GM10266 (cell line): ENCODE measurements at regions not wholly inside any gene's neighbourhood (a gene's known extent, or its start where the extent isn't known, plus 50 kb on each side); places are given as distances from the start of the nearest gene placed in this dataset.
A peak's percentile ranks its signal among the peaks of the same experiment; 100 is the strongest.

Experiments
- DNase-seq: peaks from one replicate; pipeline ENCODE4 v3.0.0; 2012; ENCODE audit errors: extremely low spot score
- TF ChIP-seq, protein P1 (sequence below): IDR thresholded peaks from 2 replicates; pipeline ENCODE4 v1.5.1; 2012; ENCODE audit warnings: mild to moderate bottlenecking, low read depth; ENCODE audit not compliant: control insufficient read depth, insufficient read depth; ENCODE audit errors: missing control alignments

DNA sequence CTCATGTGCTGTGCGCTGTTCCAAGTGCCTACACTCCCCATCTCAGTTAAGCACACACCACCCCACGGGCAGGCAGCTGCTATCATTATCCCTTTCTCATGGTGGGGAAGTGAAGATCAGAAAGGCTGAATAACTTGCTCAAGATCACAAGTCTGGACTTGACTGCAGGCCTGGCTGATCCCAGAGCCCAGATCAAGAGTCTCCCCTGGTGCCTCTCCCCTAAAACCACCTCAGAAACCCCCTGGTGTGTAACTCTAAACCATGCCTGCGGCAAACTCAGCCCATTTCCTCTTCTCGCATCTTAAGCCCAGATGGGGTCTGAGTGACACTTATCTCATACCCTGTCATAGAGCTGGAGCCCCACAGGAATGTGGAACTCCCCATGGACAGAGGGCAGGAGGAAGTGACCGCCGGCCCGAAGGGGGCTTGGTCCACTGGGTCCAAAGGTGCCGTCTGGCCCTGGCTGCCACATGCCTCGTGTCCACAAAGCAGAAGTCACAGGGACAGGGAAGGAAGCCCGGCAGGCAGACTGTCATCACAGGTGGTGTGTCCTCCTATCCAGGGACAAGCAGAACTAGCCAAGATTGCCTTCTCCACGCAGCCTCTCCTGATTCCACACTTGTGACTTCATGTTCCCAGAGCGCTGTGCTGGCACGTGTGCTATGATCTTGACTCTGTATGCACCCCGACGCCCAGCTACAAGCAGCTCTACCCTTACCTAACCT is 92.1 kb downstream of the SYF2 start:
- peak; percentile 71 for DNase-seq

DNA sequence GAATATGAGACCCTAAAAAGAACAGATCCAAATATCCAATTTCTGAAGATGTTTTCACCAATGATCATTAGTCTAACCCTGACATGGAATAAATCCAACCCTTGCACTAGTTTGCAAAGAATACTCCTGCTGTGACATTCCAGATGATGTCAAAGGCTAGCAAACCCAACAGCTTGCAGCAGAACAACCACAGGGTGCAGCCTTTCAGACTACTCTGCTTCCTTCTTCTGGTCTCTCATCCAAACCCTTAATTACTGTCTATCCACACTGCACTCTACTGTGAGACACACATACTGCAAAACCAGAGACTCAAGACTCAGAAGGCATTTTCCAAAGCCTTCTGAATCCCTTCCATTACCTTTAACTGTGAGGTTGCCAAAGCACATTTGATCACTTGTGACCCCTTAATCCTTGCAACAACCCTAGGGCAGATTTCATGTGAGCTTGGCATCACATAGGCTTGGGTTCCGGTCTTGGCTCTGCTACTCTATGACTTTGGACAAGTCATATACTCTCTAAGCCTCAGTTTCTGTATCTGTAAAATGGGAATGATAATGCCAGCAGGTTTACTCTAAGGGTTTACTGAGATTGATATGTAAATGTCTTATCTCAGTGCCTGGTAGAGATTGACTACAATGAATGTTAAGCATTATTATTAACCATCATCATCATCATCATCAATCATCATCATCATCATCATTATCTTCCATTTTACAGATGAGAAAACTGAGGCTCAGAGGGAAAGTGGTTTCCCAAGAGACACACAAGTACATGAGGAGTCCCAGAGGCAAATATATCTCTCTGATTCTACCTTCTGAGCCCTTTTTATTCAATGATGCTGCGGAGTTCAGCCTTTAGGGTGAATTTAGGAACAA is 94.5 kb downstream of the SYF2 start:
- TF ChIP-seq, protein P1, sequence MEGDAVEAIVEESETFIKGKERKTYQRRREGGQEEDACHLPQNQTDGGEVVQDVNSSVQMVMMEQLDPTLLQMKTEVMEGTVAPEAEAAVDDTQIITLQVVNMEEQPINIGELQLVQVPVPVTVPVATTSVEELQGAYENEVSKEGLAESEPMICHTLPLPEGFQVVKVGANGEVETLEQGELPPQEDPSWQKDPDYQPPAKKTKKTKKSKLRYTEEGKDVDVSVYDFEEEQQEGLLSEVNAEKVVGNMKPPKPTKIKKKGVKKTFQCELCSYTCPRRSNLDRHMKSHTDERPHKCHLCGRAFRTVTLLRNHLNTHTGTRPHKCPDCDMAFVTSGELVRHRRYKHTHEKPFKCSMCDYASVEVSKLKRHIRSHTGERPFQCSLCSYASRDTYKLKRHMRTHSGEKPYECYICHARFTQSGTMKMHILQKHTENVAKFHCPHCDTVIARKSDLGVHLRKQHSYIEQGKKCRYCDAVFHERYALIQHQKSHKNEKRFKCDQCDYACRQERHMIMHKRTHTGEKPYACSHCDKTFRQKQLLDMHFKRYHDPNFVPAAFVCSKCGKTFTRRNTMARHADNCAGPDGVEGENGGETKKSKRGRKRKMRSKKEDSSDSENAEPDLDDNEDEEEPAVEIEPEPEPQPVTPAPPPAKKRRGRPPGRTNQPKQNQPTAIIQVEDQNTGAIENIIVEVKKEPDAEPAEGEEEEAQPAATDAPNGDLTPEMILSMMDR: no peak

More for the DNA sequence above, 92.1 kb downstream of the SYF2 start:
- TF ChIP-seq, protein P1: no peak

DNA sequence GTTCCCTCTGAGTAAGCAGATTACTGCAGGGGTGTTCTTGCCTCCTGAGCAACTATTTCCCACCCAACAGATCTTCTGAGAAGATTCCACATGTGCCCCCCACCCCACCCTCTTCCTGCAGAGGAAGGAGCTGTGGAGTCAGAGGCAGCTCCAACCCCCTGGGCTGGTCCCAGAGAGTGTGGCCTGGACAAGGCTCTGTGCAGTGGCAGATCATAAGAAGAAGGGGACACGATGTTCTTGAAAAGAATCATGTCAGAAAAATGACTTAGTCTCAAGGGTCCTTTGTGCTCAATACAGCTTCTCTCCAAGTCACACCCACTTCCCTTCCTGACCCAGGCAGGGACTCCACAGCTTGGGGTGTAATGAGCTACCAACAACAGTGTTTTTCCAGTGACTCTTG is 95.2 kb downstream of the SYF2 start:
- no peak for DNase-seq
- TF ChIP-seq, protein P1: no peak

More for the DNA sequence above, 94.5 kb downstream of the SYF2 start:
- DNase-seq: no peak

DNA sequence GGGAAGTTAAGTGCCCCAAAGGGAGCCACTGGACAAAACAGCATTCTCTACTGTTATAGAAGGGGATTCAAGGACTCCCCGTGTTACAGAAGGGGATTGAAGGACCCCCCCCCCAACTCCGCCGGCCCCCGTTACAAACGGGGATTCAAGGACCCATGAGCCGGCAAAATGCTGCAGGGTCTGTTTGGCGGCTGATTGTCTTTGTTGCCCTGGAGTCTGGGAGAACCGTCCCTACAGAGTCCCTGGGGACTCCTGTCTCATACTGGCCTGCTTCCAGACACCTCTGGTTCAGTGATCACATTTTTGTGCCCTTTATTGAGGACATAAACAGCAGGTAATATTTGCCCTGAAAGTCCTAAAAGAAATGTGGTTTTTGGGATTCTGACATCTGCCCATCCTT is 96.4 kb downstream of the SYF2 start:
- no peak for DNase-seq
- TF ChIP-seq, protein P1: no peak

DNA sequence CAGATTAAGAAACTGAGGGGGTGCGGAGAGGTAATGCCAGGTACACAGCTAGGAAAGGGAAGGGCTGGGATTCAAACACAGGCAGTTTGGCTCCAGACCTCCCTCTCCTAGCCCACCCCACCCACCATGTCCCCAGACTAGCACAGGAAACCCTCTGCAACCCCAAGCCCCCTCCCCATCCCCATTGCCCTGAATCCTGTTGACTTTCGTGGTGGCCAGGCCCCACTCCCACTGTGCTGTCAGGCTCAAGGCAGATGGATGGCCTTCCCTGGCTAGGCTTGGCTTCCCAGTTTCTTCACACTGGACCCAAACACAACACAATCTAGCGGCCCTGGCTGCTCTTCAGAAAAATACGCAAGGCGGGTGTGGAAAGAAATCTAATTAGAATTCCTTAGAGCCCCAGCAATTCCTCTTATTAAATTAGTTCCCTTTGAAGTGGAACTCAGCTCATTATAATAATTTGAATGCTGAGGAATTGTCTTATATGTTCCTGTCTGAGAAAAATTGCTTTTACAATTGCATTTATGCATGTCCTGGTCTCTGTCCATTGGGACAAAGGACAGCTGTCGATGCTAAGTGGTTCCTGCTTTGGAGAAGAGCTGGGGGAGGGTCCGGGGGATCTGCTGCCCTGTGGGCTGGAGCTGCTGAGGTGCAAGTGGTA is 97.4 kb downstream of the SYF2 start:
- no peak for DNase-seq
- TF ChIP-seq, protein P1: no peak

DNA sequence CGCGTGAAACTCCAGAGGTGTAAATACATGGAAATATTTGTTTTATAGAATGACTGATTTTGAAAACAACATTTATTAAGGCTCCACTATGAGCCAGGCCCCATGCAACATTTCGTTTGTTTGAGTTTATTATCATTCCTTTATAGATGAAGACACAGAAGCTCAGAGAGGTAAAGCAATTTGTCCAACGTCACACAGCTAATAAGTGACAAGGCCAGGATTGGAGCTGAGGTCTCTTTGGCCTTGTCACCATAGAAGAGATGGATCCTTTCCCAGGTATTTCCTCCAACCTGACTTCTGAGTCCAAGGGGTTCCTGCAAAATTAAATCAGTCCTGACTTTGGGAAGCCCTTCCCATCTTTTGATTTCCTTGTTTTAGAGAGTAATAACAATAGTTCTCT is 98.0 kb downstream of the SYF2 start:
- TF ChIP-seq, protein P1: no peak
- no peak for DNase-seq
